Endothelial cell of umbilical vein (primary cell): ENCODE measurements at regions not wholly inside any gene's neighbourhood (a gene's known extent, or its start where the extent isn't known, plus 50 kb on each side); places are given as distances from the start of the nearest gene placed in this dataset.
"Not testable (repeated sequence)": the region's sequence is repeated elsewhere in the genome, so short reads cannot be mapped to it uniquely, and the experiment has no call there.

ENCODE experiments used
- CTCF ChIP-seq, 2 donors: IDR thresholded peaks; 1 replicate in 1 of 2; 2 replicates in 1 of 2; pipeline ENCODE4 v1.5.1; 2011; ENCODE audit warnings: low read length in 2 of 2, mild to moderate bottlenecking in 2 of 2, moderate library complexity in 2 of 2, control low read depth in 1 of 2, inconsistent platforms in 1 of 2, low read depth in 1 of 2; ENCODE audit not compliant: insufficient read depth in 1 of 2; ENCODE audit errors: extremely low read depth in 1 of 2
- MYC ChIP-seq: IDR thresholded peaks from one replicate; pipeline ENCODE4 v1.6.1; 2011; ENCODE audit warnings: mild to moderate bottlenecking, low read depth, low read length
- POLR2A ChIP-seq: IDR thresholded peaks from 2 replicates; pipeline ENCODE4 v1.6.1; 2012; ENCODE audit warnings: low read depth, mild to moderate bottlenecking, control low read depth, low read length
- POLR2AphosphoS5 ChIP-seq: IDR thresholded peaks from 2 replicates; pipeline ENCODE4 v1.6.1; 2012; ENCODE audit warnings: low read depth, mild to moderate bottlenecking, control low read depth, low read length, moderate library complexity; ENCODE audit not compliant: insufficient read depth

GRCh38 chr16:64662312-64662711 lies 459.6 kb downstream of the CDH11 start:
- TF ChIP-seq POLR2A; CTCF (IDR thresholded peaks at IDR 0.05; ENCODE audit: extremely low read depth in 1 of 2, insufficient read depth in 1 of 2, low read depth in 1 of 2, low read length in 2 of 2); MYC; POLR2AphosphoS5: not testable (repeated sequence)
